Esophagus squamous epithelium (tissue), 4 donors: ENCODE measurements at regions not wholly inside any gene's neighbourhood (a gene's known extent, or its start where the extent isn't known, plus 50 kb on each side); places are given as distances from the start of the nearest gene placed in this dataset.

ENCODE experiments used
- CTCF ChIP-seq, 6 experiments: fragments of 450-650 bp in 4 of 6; fragments of 200-600 bp in 2 of 6; sonication (generic) in 2 of 6; IDR thresholded peaks; one replicate each; pipeline ENCODE4 v1.5.1; 2016 to 2019; ENCODE audit warnings: antibody characterized with exemption in 6 of 6, mild to moderate bottlenecking in 4 of 6, moderate library complexity in 4 of 6
- POLR2A ChIP-seq, 4 donors: fragments of 450-650 bp; IDR thresholded peaks; one replicate each; pipeline ENCODE4 v1.6.1; 2017; ENCODE audit warnings: antibody characterized with exemption in 4 of 4, mild to moderate bottlenecking in 4 of 4, moderate library complexity in 3 of 4

DNA sequence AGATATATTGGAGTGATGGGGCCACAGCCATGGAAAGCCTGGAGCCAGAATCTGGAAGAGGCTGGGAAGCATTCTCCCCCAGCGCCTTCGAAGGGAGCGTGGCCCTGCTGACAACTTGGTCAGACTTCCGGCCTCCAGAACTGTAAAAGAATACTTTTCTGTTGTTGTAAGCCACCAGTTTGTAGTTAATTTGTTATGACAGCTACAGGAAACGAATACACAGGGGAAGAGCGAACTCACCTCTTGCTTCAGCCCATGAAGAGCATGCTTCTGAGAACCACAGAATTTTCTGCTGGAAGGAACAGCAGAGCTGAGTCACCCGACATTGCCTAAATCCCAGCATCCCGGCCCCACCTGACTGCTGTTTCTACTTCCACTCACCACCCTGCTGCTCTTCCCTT, 501.7 kb downstream of the SHQ1 start:
- no peak for TF ChIP-seq CTCF (IDR thresholded peaks at IDR 0.05)
- TF ChIP-seq POLR2A (IDR thresholded peaks at IDR 0.05), result no peak
